GM12878 (cell line): ENCODE measurements at regions not wholly inside any gene's neighbourhood (a gene's known extent, or its start where the extent isn't known, plus 50 kb on each side); places are given as distances from the start of the nearest gene placed in this dataset.

Experiments used
- ATAC-seq: fragments of 200-7000 bp; cut with Tn5 transposase; 3 replicates; pipeline ENCODE4 v1.9.1; 2020; ENCODE audit warnings: mild to moderate bottlenecking, moderate library complexity
- BruUV-seq: library from RNA; stranded (reverse); fragments of 400-500 nt; replicated peaks from 2 replicates; lab custom pipeline; 2021; lab: Mats Ljungman, UMichigan
- CTCF ChIA-PET: fragments of 300-600 bp; sonication (Branson Sonifier 250); formaldehyde crosslinking; extraction: SDS; loops from one replicate; lab custom pipeline; 2021; ENCODE audit warnings: inconsistent platforms; lab: Yijun Ruan, JAX
- POLR2A ChIA-PET: fragments of 350-600 bp; formaldehyde crosslinking; extraction: SDS; loops from one replicate; lab custom pipeline; 2021; ENCODE audit warnings: inconsistent platforms; lab: Charles Lee
- RAD21 ChIA-PET: fragments of 300-600 bp; sonication (Branson Sonifier 250); formaldehyde crosslinking; loops from one replicate; lab custom pipeline; 2023; ENCODE audit warnings: antibody characterized with exemption; ENCODE audit not compliant: unreplicated experiment; lab: Charles Lee
- SMC1A ChIA-PET: fragments of 300-600 bp; sonication (Branson Sonifier 250); formaldehyde crosslinking; loops from one replicate; lab custom pipeline; 2023; ENCODE audit not compliant: unreplicated experiment, uncharacterized antibody; lab: Charles Lee
- DNase-seq: peaks from one replicate; pipeline ENCODE4 v3.0.0-alpha.2; 2011; ENCODE audit warnings: low read depth, low spot score
- FAIRE-seq: peaks from 3 replicates; lab custom pipeline; 2011; peaks lifted over from hg19 to GRCh38; lab: Jason Lieb, UNC
- H2AFZ ChIP-seq: 2 replicates; pipeline ENCODE4 v1.6.0; 2011; ENCODE audit warnings: low read depth, low read length, control low read depth; ENCODE audit not compliant: control insufficient read depth
- H3K27ac ChIP-seq: 2 replicates; pipeline ENCODE4 v1.5.1; 2011; ENCODE audit warnings: control low read depth; ENCODE audit not compliant: control insufficient read depth, insufficient read depth
- H3K27me3 ChIP-seq, 2 experiments: replicated peaks in 1 of 2; 2 replicates each; pipeline versions ENCODE4 v1.6.0 to v1.6.1; 2011; ENCODE audit warnings: low read length in 1 of 2; ENCODE audit not compliant: control insufficient read depth in 2 of 2, insufficient read depth in 2 of 2
- H3K36me3 ChIP-seq, 2 experiments: 2 replicates each; pipeline ENCODE4 v1.5.1; 2011; ENCODE audit warnings: low read length in 1 of 2; ENCODE audit not compliant: control insufficient read depth in 2 of 2, insufficient read depth in 2 of 2
- H3K4me1 ChIP-seq: 2 replicates; pipeline ENCODE4 v1.6.1; 2011; ENCODE audit warnings: mild to moderate bottlenecking, low read length, moderate library complexity, mixed read lengths; ENCODE audit not compliant: control insufficient read depth, insufficient read depth
- H3K4me2 ChIP-seq: 2 replicates; pipeline ENCODE4 v1.6.0; 2011; ENCODE audit warnings: control low read depth; ENCODE audit not compliant: control insufficient read depth, insufficient read depth
- H3K4me3 ChIP-seq: fragments of 200-600 bp; sonication (generic); 2 replicates; pipeline ENCODE4 v1.5.1; 2016
- H3K79me2 ChIP-seq: 2 replicates; pipeline ENCODE4 v1.6.0; 2011; ENCODE audit warnings: low read length; ENCODE audit not compliant: control insufficient read depth, insufficient read depth
- H3K9ac ChIP-seq: 2 replicates; pipeline ENCODE4 v1.8.0; 2011; ENCODE audit warnings: low read length, control low read depth, mixed read lengths; ENCODE audit not compliant: control insufficient read depth, insufficient read depth
- H3K9me3 ChIP-seq: replicated peaks from 3 replicates; pipeline ENCODE4 v1.5.1; 2011; ENCODE audit warnings: mild to moderate bottlenecking, low read length; ENCODE audit not compliant: control insufficient read depth, insufficient read depth
- H4K20me1 ChIP-seq: 2 replicates; pipeline ENCODE4 v1.6.0; 2011; ENCODE audit not compliant: control insufficient read depth, insufficient read depth
- ATF7 ChIP-seq: fragments of 450-650 bp; IDR thresholded peaks from 2 replicates; pipeline ENCODE4 v1.6.1; 2016; ENCODE audit warnings: low read depth, mild to moderate bottlenecking
- NFYA ChIP-seq: IDR thresholded peaks from 2 replicates; pipeline ENCODE4 v1.6.1; 2011; ENCODE audit warnings: low read depth, mild to moderate bottlenecking, low read length, improper control_type of control experiment, borderline replicate concordance
- SP1 ChIP-seq: IDR thresholded peaks from one replicate; pipeline ENCODE4 v1.6.1; 2011; ENCODE audit warnings: low read depth, low read length
- SUPT20H ChIP-seq: IDR thresholded peaks from 2 replicates; pipeline ENCODE4 v1.6.1; 2011; ENCODE audit warnings: low read depth, mild to moderate bottlenecking, low read length, moderate library complexity, borderline replicate concordance; ENCODE audit not compliant: control insufficient read depth
- TAF1 ChIP-seq: IDR thresholded peaks from 2 replicates; pipeline ENCODE4 v1.6.1; 2011; ENCODE audit warnings: mild to moderate bottlenecking, low read depth, low read length, borderline replicate concordance
- ZNF24 ChIP-seq: fragments of 450-650 bp; IDR thresholded peaks from 2 replicates; pipeline ENCODE4 v1.6.1; 2017; ENCODE audit warnings: antibody characterized with exemption, mild to moderate bottlenecking
- ZNF384 ChIP-seq: IDR thresholded peaks from 2 replicates; pipeline ENCODE4 v1.6.1; 2012; ENCODE audit warnings: low read depth, mild to moderate bottlenecking, low read length, improper control_type of control experiment, borderline replicate concordance
- ZZZ3 ChIP-seq: IDR thresholded peaks from 2 replicates; pipeline ENCODE4 v1.6.1; 2011; ENCODE audit warnings: low read depth; ENCODE audit not compliant: control insufficient read depth, insufficient read length
- WGBS: methylation state at CpG from one replicate; pipeline ENCODE4 v1.1.6; 2016; ENCODE audit warnings: low lambda C conversion rate; ENCODE audit not compliant: insufficient replicate concordance, insufficient coverage; ENCODE audit errors: missing lambda C conversion rate; 5-methylcytosine and 5-hydroxymethylcytosine counted together
- in situ Hi-C: fragments of 300-500 bp; cut with MboI; formaldehyde crosslinking; loops from 9 replicates; pipeline ENCODE4 v1.14.3; 2018; ENCODE audit warnings: mixed read lengths
- intact Hi-C: fragments of 100-400 bp; cut with micrococcal nuclease; formaldehyde crosslinking; loops from one replicate; pipeline ENCODE4 v1.14.2; 2022; ENCODE audit not compliant: unreplicated experiment
- TF ChIP-seq, protein P1 (sequence below): IDR thresholded peaks from 2 replicates; pipeline ENCODE4 v1.6.1; 2011; ENCODE audit warnings: borderline replicate concordance, low read depth, mild to moderate bottlenecking, moderate library complexity, low read length; ENCODE audit not compliant: insufficient read depth, poor library complexity, severe bottlenecking
- TF ChIP-seq, protein P2 (sequence below): IDR thresholded peaks from 2 replicates; pipeline ENCODE4 v1.6.1; 2012; ENCODE audit warnings: low read depth, low read length, improper control_type of control experiment
- TF ChIP-seq, protein P3 (sequence below): IDR thresholded peaks from 2 replicates; pipeline ENCODE4 v1.6.1; 2011; ENCODE audit warnings: low read depth, low read length, improper control_type of control experiment, borderline replicate concordance

DNA sequence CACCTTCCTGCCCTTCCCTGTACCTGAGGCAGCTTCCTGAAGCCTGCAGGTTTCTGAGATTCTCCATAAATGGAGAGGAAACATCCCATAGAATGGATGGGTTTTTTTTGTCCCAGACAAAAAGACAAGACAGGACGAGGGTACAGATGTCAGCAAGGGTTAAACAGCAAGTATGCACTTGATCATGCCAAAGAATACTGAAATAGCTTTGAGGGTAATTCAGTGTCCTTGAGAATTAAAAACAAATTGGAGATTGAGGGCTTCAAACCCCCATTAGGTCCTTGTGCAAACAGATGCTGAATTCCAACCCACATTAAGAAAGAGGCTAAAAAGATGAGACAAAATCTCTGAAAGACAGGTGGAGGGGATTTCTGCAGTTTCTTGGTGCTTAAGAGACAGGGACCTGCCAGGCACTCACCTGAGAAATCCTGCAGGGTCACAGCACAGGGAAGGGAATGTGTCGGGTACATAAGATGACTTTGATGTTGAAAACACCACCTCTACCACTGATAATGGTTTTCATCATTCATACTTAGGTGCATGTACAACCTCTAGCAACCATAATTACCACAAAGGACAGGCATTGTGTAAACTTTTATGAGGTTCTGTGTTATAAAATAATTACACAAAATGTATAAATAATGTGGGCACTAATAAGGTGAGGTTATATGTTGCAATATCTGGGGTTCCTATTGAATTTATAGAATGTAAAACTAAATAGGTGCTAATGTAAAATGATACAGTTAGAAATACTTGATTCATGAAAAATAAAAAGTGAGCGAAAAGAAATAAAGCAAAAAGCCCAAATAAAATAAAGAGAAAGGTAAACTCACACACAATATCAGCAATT lies 107.1 kb upstream of the TOP3B start (continued):
- no peak for TF ChIP-seq ATF7
- TF ChIP-seq ZNF24: no peak
- TF ChIP-seq, protein P1, sequence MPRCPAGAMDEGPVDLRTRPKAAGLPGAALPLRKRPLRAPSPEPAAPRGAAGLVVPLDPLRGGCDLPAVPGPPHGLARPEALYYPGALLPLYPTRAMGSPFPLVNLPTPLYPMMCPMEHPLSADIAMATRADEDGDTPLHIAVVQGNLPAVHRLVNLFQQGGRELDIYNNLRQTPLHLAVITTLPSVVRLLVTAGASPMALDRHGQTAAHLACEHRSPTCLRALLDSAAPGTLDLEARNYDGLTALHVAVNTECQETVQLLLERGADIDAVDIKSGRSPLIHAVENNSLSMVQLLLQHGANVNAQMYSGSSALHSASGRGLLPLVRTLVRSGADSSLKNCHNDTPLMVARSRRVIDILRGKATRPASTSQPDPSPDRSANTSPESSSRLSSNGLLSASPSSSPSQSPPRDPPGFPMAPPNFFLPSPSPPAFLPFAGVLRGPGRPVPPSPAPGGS: no peak
- TF ChIP-seq ZNF384: no peak
- no peak for TF ChIP-seq NFYA
- TF ChIP-seq, all 136 proteins: peak for 0

DNA sequence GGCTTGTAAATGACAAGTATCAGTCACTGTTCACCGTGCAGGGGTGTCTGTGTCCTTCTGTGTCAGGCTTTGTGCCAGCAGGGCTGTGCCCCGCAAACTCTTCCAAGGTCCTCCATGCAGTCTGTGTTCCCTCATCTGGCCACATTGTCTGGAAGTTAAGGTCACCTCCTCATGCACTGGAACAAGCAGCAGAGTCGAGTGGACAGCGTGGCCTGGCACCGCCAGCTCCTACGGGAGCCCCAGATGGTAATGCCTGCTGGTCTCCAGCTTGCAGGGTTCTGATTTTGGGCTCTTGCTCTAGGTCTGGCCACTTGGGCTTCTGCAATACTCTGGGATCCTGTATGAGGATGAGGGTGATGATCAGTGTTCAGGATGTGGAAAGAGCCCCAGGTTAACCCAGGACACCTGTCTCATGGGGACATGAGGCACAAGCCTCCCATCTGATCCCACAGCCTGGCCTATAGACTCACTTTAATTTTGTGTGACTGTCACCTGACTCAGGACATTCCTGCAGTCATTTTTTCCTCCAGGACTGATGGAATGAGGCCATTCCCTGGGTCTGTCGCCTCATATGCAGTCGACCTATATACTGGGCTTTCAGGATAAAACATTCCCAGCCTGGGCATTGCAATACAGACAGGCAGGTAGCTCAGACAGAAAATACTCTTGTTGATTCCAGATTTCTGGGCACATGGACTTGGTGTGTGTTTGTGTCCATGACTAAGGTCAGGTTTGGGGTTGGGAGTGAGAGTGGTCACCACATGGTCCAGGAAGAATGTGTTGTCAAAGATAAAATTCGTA lies 106.3 kb upstream of the TOP3B start:
- TF ChIP-seq TAF1 (no peak), SUPT20H (no peak), SP1 (no peak), ZZZ3 (no peak)
- TF ChIP-seq, protein P2, sequence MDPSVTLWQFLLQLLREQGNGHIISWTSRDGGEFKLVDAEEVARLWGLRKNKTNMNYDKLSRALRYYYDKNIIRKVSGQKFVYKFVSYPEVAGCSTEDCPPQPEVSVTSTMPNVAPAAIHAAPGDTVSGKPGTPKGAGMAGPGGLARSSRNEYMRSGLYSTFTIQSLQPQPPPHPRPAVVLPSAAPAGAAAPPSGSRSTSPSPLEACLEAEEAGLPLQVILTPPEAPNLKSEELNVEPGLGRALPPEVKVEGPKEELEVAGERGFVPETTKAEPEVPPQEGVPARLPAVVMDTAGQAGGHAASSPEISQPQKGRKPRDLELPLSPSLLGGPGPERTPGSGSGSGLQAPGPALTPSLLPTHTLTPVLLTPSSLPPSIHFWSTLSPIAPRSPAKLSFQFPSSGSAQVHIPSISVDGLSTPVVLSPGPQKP: no peak
- TF ChIP-seq, protein P3, sequence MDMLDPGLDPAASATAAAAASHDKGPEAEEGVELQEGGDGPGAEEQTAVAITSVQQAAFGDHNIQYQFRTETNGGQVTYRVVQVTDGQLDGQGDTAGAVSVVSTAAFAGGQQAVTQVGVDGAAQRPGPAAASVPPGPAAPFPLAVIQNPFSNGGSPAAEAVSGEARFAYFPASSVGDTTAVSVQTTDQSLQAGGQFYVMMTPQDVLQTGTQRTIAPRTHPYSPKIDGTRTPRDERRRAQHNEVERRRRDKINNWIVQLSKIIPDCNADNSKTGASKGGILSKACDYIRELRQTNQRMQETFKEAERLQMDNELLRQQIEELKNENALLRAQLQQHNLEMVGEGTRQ: no peak
- FAIRE-seq (no peak), DNase-seq (no peak), ATAC-seq (no peak)
- H3K9ac ChIP-seq: no peak overlapping the region
- intact Hi-C loops: no loop called here
- SMC1A ChIA-PET: interaction anchor here (0.6 to 1.4 kb wide), 2 partner anchors 17 to 147 kb away, joined by 4 read pairs; no protein-coding TSS in a partner anchor
- no peak overlapping the region for H3K27ac ChIP-seq
- H2AFZ ChIP-seq: no peak overlapping the region
- peaks cover 3% of the 10 kb centered on the region for H3K4me1 ChIP-seq
- H4K20me1 ChIP-seq: no peaks in the 10 kb centered on the region
- no peak overlapping the region for H3K4me2 ChIP-seq
- no peaks in the 10 kb centered on the region for H3K27me3 ChIP-seq
- POLR2A ChIA-PET: no interaction called here
- H3K4me3 ChIP-seq: no peak overlapping the region
- RAD21 ChIA-PET: no interaction called here
- H3K79me2 ChIP-seq: no peaks in the 10 kb centered on the region
- CTCF ChIA-PET: interaction anchor here (1.3 to 2.2 kb wide), 2 partner anchors 28 to 30 kb away, joined by 4 to 7 read pairs; no protein-coding TSS in a partner anchor
- 72% methylated on average over 9 of the region's 9 CpGs for WGBS
- no peaks in the 10 kb centered on the region; the same call in 2 of the 3 replicates for H3K9me3 ChIP-seq
- no TSS peak for BruUV-seq
- H3K36me3 ChIP-seq: no peaks in the 10 kb centered on the region
- in situ Hi-C loops: no loop called here
